HG03066 (cell line): ENCODE measurements at regions not wholly inside any gene's neighbourhood (a gene's known extent, or its start where the extent isn't known, plus 50 kb on each side); places are given as distances from the start of the nearest gene placed in this dataset.

ENCODE experiments used
- ATAC-seq: cut with Tn5 transposase; IDR thresholded peaks from one replicate; pipeline ENCODE4 v1.9.1; 2021; ENCODE audit warnings: low read depth; ENCODE audit not compliant: unreplicated experiment

DNA sequence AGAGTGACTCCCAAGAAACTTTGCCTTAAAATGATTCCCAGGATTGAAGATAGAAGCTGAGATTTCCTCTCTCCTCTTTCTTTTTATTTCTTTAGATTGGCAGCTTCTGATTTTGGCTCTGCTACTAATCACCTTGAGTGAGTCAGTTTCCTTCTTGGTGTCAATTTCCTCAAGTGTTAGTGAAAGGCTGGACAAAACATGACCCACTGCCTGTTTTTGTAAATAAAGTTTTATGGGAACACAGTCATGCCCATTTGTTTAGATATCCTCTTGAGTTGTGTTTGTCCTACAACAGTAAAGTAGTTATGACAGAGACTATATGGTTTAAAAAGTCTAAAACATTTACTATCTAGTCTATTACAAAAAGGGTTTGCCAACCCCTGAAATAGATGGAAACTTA lies 227.2 kb upstream of the TBX3 start:
- ATAC-seq: no peak

DNA sequence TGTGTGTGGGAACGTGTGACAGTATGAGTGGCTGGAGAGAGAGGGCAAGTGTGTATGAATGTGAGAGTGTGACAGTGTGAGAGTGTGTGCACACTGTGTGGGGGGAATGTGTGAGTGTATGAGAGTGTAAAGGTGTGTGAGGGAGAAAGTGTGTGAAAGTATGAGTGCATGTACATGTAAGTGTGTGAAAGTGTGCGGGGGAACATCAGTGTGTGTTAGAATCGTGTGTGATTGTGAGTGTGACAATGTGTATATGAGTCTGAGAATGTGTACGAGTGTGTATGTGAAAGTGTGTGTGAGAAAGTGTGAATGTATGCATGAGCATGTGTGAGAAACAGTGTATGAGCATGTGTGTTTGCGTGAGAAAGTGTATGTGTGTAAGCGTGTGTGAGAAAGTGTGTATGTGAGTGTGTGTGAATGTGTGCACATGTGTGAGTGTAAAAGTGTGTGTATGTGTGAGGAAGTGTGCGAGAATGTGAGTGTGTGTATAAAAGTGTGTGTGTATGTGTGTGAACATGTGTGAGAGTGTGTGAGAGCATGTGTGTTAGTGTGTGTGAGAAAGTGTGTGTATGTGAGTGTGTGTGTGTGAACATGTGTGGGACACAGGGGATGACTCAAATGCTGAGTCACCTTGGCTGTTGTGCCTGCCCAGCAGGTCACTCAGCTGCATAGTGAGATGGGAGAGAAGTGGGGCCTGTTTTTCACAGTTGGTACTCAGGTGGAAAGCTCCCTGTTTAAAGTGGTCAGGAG lies 220.5 kb upstream of the TBX3 start:
- ATAC-seq: no peak

GRCh38 chr12:114903083-114903691 lies 219.2 kb upstream of the TBX3 start:
- no peak for ATAC-seq

- ATAC-seq: no peak
Measured at GRCh38 chr12:114902665-114903064, 218.7 kb upstream of the TBX3 start.

GRCh38 chr12:114901316-114901715 lies 217.3 kb upstream of the TBX3 start:
- no peak for ATAC-seq

DNA sequence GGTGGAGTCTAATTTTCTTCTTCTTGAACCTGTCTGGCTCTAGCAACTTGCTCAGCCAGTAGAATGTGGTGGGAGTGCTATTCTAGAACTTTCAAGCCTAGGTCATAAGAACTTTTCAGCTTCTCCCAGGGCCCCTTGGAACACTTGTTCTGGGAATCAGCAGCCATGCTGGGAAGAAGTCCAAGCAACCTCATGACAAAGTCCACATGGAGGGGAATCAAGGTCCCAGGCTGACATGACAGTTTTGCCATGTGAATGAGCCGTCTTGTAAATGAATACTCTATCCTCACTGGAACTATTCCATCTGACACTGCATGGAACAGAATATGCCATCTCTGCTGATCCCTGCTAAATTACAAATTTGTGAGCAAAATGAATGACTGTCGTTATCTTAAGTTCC lies 214.2 kb upstream of the TBX3 start:
- ATAC-seq: no peak

- ATAC-seq: no peak
Measured at GRCh38 chr12:114895827-114896226, 211.9 kb upstream of the TBX3 start.

GRCh38 chr12:114895081-114895480 lies 211.1 kb upstream of the TBX3 start:
- ATAC-seq: no peak

GRCh38 chr12:114894076-114894475 lies 210.1 kb upstream of the TBX3 start:
- no peak for ATAC-seq

GRCh38 chr12:114888928-114889584 lies 205.1 kb upstream of the TBX3 start:
- ATAC-seq: no peak

DNA sequence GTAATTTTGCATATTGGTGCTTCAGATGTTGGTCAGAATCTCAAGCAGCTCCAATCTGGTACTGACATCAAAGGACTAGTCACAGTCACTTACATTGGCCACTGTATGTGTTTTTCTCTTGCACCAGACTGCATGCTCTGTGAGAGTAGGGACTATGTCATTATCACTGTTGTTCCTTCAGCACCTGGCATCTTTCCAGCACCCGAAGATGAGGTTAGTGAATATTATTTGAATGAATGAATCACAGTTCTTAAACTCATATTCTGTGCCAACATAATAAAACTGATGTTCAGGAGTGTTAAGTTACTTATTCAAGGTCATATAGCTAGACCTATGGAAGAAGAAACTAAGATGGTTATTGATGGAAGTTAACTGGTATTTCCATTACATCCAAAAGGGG lies 204.5 kb upstream of the TBX3 start:
- no peak for ATAC-seq

- no peak for ATAC-seq
Measured at GRCh38 chr12:114885501-114885900, 201.5 kb upstream of the TBX3 start.

GRCh38 chr12:114884575-114884974 lies 200.6 kb upstream of the TBX3 start:
- no peak for ATAC-seq

DNA sequence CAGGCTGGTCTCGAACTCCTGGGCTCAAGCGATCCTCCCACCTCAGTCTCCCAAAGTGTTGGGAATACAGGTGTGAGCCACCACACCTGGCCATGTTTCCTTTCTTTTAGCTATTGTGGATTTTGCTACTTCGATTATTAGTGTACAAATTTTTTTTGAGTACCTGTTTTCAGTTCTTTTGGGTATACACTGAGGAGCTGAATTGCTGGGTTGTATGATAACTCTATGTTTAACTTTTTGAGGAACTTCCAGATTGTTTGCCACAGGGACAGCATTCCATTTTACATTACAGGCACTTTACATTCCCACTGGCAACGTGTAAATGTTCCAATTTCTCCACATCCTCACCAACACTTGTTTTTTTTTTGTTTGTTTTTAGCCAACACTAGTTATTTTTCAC lies 198.1 kb upstream of the TBX3 start:
- no peak for ATAC-seq

DNA sequence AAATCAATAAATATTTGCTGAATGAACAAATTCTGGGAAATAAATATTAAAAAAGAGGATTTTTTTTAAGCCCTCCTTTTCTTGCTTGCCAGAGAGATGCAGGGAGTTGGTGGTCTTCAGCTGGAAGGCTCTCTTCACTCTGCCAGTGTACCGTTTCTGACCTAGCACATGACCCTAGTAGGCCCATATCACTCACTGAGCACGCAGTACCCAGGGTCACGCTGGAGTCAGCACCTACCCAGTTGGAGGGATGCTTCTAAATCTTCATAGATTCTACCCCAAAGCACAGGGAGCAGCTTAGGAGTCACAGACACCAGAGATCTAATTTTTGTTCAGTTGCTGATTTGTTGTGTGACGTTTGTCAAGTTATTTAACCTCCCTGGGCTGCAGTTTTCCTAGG lies 195.4 kb upstream of the TBX3 start:
- ATAC-seq: no peak

DNA sequence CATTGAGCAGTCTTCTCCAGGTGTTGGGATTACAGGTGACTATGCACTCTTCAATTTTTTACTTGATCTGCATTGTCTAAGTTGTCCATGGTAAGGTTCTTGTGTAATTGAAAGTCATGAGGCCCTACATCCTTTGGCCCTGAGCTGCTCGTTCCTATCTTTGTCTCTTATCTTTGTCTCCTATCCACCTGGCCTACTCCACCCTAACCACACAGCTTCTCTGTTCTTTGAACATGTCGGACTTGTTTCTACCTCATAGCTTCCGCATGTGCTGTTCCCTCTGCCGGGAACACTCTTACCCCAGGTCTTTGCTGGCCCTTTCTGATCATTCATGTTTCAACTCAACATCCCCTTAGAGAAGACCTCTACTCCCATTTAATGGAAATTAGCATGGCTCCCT lies 194.8 kb upstream of the TBX3 start:
- no peak for ATAC-seq

- ATAC-seq: no peak
Measured at GRCh38 chr12:114876968-114877680, 193.1 kb upstream of the TBX3 start.

- no peak for ATAC-seq
Measured at GRCh38 chr12:114875313-114875712, 191.3 kb upstream of the TBX3 start.

- no peak for ATAC-seq
Measured at GRCh38 chr12:114873656-114874055, 189.7 kb upstream of the TBX3 start.

DNA sequence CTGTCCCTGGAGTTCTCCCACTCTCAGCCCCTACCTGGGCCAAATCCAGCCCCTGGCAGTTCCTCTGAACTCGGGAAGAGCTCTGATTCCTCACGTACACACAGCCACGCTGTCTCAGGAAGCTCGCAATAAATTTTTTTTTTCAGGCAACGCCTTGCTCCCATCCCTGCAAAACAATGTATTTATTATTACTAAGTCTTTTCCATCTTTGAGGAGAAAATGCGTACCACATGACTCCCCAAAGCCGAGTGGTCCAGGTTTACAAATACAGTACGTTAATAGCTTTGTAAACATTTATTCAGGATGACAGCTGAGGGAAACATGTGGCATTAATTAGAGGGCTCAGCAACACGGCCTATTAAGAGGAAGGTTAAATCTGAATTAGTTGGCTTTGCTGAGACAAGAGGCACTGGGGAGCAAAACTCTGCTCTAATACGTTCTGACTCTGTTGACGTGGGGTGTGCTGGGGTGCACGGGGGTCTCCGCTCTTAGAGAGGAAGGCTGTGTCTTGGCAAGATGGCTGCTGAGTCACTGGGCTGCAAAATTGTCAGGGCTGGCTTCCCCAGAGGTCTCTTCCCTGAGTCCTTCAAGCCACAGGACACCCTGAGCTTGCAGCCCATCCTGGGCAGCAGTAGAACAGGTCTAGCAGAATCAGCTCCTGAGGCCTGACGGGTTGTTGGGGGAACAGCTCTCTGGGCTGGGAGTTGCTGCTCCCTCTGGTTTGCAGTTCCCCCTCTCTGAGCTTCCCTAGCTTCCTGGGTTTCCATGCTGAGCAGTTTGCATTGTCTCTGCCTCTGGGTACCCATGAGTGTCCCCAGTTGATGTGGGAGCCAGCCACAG lies 185.2 kb upstream of the TBX3 start:
- no peak for ATAC-seq
